HL-60 (cell line): ENCODE measurements at regions not wholly inside any gene's neighbourhood (a gene's known extent, or its start where the extent isn't known, plus 50 kb on each side); places are given as distances from the start of the nearest gene placed in this dataset.

Experiments
- DNase-seq, 2 experiments: peaks; one replicate each; pipeline ENCODE4 v3.0.0-alpha.2; 2010 to 2020; ENCODE audit warnings: low read depth in 1 of 2, low spot score in 1 of 2
- H3K27ac ChIP-seq: fragments of 250-450 bp; sonication (Bioruptor Pico); replicated peaks from 2 replicates; pipeline ENCODE4 v1.5.1; 2020; ENCODE audit warnings: mild to moderate bottlenecking, moderate library complexity
- H3K27me3 ChIP-seq: fragments of 250-450 bp; sonication (Bioruptor Pico); 2 replicates; pipeline ENCODE4 v1.5.1; 2021; ENCODE audit warnings: mild to moderate bottlenecking, moderate library complexity; ENCODE audit not compliant: insufficient read depth, poor library complexity, severe bottlenecking
- H3K4me3 ChIP-seq: replicated peaks from 2 replicates; pipeline ENCODE4 v1.5.1; 2011; ENCODE audit warnings: mild to moderate bottlenecking, control low read depth, low read length; ENCODE audit not compliant: insufficient read depth
- GABPA ChIP-seq: IDR thresholded peaks from 2 replicates; pipeline ENCODE4 v1.6.1; 2012; ENCODE audit warnings: low read depth
- POLR2AphosphoS5 ChIP-seq: IDR thresholded peaks from 2 replicates; pipeline ENCODE4 v1.6.1; 2012; ENCODE audit warnings: low read depth
- SPI1 ChIP-seq: IDR thresholded peaks from 2 replicates; pipeline ENCODE4 v1.6.1; 2012; ENCODE audit warnings: low read depth, mild to moderate bottlenecking, borderline replicate concordance
- TF ChIP-seq, protein P1 (sequence below): IDR thresholded peaks from one replicate; pipeline ENCODE4 v1.5.1; 2011; ENCODE audit warnings: low read length, control low read depth, inconsistent platforms; ENCODE audit not compliant: insufficient read depth
- TF ChIP-seq, protein P2 (sequence below): IDR thresholded peaks from 2 replicates; pipeline ENCODE4 v1.6.1; 2012; ENCODE audit warnings: low read depth; ENCODE audit not compliant: insufficient replicate concordance

DNA sequence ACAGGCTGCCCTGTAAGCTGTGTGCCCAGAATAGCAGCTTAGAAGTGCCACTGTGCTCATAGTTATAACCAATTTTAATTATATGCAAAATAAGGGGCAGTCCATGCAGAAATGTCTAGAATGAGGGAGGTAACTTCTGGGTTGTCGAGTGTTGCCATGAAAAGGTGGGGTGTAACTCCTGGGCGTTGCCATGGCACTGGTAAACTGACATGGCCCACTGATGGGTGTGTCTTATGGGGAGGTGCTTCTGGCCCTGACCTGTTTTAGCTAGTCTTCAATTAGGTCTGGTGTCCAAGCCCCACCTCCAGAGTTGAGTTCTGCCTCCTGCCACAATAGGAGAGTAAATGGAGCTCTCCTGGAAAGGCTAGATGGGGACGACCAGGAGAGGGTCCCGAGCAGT, 120.6 kb downstream of the SALL1 start:
- H3K27me3 ChIP-seq = peaks cover 3% of the 10 kb centered on the region
- no peak overlapping the region for H3K27ac ChIP-seq
- DNase-seq = no peak
- H3K4me3 ChIP-seq = no peak overlapping the region
- TF ChIP-seq, protein P1, sequence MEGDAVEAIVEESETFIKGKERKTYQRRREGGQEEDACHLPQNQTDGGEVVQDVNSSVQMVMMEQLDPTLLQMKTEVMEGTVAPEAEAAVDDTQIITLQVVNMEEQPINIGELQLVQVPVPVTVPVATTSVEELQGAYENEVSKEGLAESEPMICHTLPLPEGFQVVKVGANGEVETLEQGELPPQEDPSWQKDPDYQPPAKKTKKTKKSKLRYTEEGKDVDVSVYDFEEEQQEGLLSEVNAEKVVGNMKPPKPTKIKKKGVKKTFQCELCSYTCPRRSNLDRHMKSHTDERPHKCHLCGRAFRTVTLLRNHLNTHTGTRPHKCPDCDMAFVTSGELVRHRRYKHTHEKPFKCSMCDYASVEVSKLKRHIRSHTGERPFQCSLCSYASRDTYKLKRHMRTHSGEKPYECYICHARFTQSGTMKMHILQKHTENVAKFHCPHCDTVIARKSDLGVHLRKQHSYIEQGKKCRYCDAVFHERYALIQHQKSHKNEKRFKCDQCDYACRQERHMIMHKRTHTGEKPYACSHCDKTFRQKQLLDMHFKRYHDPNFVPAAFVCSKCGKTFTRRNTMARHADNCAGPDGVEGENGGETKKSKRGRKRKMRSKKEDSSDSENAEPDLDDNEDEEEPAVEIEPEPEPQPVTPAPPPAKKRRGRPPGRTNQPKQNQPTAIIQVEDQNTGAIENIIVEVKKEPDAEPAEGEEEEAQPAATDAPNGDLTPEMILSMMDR = no peak
- TF ChIP-seq, protein P2, sequence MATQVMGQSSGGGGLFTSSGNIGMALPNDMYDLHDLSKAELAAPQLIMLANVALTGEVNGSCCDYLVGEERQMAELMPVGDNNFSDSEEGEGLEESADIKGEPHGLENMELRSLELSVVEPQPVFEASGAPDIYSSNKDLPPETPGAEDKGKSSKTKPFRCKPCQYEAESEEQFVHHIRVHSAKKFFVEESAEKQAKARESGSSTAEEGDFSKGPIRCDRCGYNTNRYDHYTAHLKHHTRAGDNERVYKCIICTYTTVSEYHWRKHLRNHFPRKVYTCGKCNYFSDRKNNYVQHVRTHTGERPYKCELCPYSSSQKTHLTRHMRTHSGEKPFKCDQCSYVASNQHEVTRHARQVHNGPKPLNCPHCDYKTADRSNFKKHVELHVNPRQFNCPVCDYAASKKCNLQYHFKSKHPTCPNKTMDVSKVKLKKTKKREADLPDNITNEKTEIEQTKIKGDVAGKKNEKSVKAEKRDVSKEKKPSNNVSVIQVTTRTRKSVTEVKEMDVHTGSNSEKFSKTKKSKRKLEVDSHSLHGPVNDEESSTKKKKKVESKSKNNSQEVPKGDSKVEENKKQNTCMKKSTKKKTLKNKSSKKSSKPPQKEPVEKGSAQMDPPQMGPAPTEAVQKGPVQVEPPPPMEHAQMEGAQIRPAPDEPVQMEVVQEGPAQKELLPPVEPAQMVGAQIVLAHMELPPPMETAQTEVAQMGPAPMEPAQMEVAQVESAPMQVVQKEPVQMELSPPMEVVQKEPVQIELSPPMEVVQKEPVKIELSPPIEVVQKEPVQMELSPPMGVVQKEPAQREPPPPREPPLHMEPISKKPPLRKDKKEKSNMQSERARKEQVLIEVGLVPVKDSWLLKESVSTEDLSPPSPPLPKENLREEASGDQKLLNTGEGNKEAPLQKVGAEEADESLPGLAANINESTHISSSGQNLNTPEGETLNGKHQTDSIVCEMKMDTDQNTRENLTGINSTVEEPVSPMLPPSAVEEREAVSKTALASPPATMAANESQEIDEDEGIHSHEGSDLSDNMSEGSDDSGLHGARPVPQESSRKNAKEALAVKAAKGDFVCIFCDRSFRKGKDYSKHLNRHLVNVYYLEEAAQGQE = no peak
- TF ChIP-seq GABPA (no peak), SPI1 (no peak), POLR2AphosphoS5 (no peak)

DNA sequence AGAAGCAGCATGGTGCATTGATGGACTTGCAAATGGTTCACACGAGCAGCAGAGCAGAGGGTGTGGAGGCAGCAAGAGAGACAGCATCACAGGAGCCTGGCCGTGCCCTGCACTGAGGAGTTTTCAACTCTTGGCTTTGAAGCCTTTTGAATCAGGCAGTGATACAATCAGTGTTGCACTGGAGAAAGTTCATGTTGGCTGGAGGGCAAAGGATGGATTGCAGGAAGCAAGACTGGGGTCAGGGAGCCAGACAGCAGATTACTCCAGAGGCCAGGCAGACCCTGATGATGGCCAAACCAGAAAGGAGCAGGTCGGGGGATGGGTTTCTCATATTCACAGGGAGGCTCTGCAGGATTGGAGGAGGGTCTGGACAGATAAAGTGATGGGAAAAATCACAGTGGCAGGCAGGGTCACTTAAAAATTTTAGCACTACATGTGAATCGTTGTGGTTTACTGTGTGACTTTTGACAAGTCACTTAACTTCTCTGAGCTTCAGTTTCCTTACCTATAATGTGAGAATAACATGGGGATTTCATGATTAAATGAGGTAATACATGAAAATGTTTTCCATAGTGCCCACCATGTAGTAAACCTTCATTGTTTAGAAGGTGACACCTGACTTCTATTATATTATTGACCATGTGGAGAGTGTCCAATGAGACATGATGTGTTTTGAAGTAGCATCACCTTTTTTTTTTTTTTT, 125.3 kb downstream of the SALL1 start:
- no peak for DNase-seq
- Histone ChIP-seq H3K27me3 (no peaks in the 10 kb centered on the region), H3K27ac (no peak overlapping the region), H3K4me3 (no peak overlapping the region)
- no peak for TF ChIP-seq POLR2AphosphoS5
- TF ChIP-seq, protein P1 = no peak
- TF ChIP-seq SPI1 = no peak
- TF ChIP-seq GABPA = no peak
- TF ChIP-seq, protein P2 = no peak

DNA sequence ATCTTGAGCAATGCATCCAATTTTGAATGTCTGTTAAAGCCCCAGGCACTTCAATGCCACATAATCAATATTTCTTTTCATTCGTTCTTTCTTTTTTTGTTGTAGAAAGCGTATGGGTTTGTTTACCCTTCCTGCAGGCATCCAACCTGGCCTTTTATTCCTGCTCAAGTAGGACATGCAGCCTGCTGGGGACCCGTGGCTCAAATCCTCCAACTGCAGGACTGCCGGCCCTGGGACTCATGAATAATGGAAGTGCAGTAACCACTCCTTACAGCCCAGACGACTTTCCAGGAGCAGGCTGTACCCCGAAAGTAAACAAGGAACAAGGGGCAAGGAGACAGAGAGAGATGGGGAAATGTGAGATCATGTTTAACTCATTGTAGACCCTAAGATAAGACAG, 126.4 kb downstream of the SALL1 start:
- no peak for TF ChIP-seq POLR2AphosphoS5
- no peak for TF ChIP-seq GABPA
- no peak for TF ChIP-seq SPI1
- TF ChIP-seq, protein P2 = no peak
- TF ChIP-seq, protein P1 = no peak
- Histone ChIP-seq H3K4me3 (no peak overlapping the region), H3K27ac (no peak overlapping the region), H3K27me3 (no peaks in the 10 kb centered on the region)
- DNase-seq = no peak
